Erythroblast (primary cell): ENCODE measurements at regions not wholly inside any gene's neighbourhood (a gene's known extent, or its start where the extent isn't known, plus 50 kb on each side); places are given as distances from the start of the nearest gene placed in this dataset.

ENCODE experiments used
- GATA1 ChIP-seq: IDR thresholded peaks from 2 replicates; pipeline ENCODE4 v1.6.1; 2011; ENCODE audit warnings: low read depth, mild to moderate bottlenecking, control low read depth, low read length, moderate library complexity
- POLR2A ChIP-seq: IDR thresholded peaks from 2 replicates; pipeline ENCODE4 v1.6.1; 2011; ENCODE audit warnings: mild to moderate bottlenecking, low read length

- TF ChIP-seq POLR2A (no peak), GATA1 (no peak)
Observed at GRCh38 chr22:48366591-48366990, 1461.1 kb downstream of the BRD1 start.
